Neural cell (in vitro differentiated cells): ENCODE measurements at regions not wholly inside any gene's neighbourhood (a gene's known extent, or its start where the extent isn't known, plus 50 kb on each side); places are given as distances from the start of the nearest gene placed in this dataset.

ENCODE experiments used
- EP300 ChIP-seq: fragments of 450-650 bp; conservative IDR thresholded peaks from 2 replicates; pipeline ENCODE4 v1.6.1; 2014; ENCODE audit warnings: antibody characterized with exemption, mild to moderate bottlenecking, moderate library complexity; ENCODE audit not compliant: poor library complexity, severe bottlenecking
- EZH2 ChIP-seq: fragments of 200-600, 300-800 bp; shearing (Covaris generic), sonication (generic); IDR thresholded peaks from 2 replicates; pipeline ENCODE4 v1.6.1; 2014; ENCODE audit warnings: antibody characterized with exemption, low read length, borderline replicate concordance, mild to moderate bottlenecking; ENCODE audit not compliant: insufficient read depth, poor library complexity, severe bottlenecking
- MXI1 ChIP-seq: fragments of 450-650 bp; conservative IDR thresholded peaks from 2 replicates; pipeline ENCODE4 v1.6.1; 2014; ENCODE audit warnings: antibody characterized with exemption, mild to moderate bottlenecking; ENCODE audit not compliant: poor library complexity, severe bottlenecking
- POLR2AphosphoS5 ChIP-seq: IDR thresholded peaks from 2 replicates; pipeline ENCODE4 v1.6.1; 2012
- RAD21 ChIP-seq: fragments of 450-650 bp; conservative IDR thresholded peaks from 2 replicates; pipeline ENCODE4 v1.6.1; 2014; ENCODE audit warnings: antibody characterized with exemption, mild to moderate bottlenecking, moderate library complexity
- TAF1 ChIP-seq: IDR thresholded peaks from 2 replicates; pipeline ENCODE4 v1.6.1; 2012; ENCODE audit warnings: low read depth
- TF ChIP-seq, protein P1 (sequence below): fragments of 450-650 bp; IDR thresholded peaks from 2 replicates; pipeline ENCODE4 v1.5.1; 2014; ENCODE audit warnings: antibody characterized with exemption, mild to moderate bottlenecking, moderate library complexity; ENCODE audit not compliant: poor library complexity, severe bottlenecking
- TF ChIP-seq, protein P2 (sequence below): IDR thresholded peaks from 2 replicates; pipeline ENCODE4 v1.6.1; 2012; ENCODE audit warnings: borderline replicate concordance

DNA sequence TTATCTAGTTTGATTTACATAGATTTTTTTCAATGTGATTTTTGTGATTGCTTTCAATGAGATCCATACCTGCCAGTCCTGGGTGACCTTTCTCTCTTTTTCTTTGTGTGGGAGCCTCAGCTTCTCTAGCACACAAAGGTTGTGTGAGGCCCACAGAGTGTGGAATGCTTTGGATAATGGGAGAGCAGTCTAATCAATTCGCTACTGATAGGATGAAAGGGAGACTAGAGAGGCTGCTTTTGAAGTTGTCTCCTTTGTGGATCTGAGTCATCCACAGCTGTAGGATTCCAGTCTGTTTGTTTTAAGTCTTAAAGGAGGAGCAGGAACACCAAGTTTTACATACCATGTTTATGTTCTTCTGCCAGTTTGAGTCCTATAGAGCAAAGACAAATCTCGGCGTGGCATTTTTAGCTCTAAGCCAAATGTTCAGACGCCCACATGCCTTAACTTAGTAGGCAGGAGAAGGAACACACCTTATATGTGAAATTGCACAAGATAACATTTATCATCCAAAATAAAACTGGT lies 330.0 kb downstream of the ARL4A start:
- TF ChIP-seq, protein P1, sequence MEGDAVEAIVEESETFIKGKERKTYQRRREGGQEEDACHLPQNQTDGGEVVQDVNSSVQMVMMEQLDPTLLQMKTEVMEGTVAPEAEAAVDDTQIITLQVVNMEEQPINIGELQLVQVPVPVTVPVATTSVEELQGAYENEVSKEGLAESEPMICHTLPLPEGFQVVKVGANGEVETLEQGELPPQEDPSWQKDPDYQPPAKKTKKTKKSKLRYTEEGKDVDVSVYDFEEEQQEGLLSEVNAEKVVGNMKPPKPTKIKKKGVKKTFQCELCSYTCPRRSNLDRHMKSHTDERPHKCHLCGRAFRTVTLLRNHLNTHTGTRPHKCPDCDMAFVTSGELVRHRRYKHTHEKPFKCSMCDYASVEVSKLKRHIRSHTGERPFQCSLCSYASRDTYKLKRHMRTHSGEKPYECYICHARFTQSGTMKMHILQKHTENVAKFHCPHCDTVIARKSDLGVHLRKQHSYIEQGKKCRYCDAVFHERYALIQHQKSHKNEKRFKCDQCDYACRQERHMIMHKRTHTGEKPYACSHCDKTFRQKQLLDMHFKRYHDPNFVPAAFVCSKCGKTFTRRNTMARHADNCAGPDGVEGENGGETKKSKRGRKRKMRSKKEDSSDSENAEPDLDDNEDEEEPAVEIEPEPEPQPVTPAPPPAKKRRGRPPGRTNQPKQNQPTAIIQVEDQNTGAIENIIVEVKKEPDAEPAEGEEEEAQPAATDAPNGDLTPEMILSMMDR = no peak
- TF ChIP-seq, protein P2, sequence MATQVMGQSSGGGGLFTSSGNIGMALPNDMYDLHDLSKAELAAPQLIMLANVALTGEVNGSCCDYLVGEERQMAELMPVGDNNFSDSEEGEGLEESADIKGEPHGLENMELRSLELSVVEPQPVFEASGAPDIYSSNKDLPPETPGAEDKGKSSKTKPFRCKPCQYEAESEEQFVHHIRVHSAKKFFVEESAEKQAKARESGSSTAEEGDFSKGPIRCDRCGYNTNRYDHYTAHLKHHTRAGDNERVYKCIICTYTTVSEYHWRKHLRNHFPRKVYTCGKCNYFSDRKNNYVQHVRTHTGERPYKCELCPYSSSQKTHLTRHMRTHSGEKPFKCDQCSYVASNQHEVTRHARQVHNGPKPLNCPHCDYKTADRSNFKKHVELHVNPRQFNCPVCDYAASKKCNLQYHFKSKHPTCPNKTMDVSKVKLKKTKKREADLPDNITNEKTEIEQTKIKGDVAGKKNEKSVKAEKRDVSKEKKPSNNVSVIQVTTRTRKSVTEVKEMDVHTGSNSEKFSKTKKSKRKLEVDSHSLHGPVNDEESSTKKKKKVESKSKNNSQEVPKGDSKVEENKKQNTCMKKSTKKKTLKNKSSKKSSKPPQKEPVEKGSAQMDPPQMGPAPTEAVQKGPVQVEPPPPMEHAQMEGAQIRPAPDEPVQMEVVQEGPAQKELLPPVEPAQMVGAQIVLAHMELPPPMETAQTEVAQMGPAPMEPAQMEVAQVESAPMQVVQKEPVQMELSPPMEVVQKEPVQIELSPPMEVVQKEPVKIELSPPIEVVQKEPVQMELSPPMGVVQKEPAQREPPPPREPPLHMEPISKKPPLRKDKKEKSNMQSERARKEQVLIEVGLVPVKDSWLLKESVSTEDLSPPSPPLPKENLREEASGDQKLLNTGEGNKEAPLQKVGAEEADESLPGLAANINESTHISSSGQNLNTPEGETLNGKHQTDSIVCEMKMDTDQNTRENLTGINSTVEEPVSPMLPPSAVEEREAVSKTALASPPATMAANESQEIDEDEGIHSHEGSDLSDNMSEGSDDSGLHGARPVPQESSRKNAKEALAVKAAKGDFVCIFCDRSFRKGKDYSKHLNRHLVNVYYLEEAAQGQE = no peak
- no peak for TF ChIP-seq POLR2AphosphoS5
- no peak for TF ChIP-seq RAD21
- TF ChIP-seq MXI1 = no peak
- TF ChIP-seq EZH2 = no peak
- no peak for TF ChIP-seq EP300
- no peak for TF ChIP-seq TAF1
